ENCODE measurements at regions not wholly inside any gene's neighbourhood (a gene's known extent, or its start where the extent isn't known, plus 50 kb on each side); places are given as distances from the start of the nearest gene placed in this dataset.

GRCh38 chr20:24730750-24731149 is 218.3 kb upstream of the CST7 start:
- Histone ChIP-seq H4K91ac (ENCODE audit: insufficient read depth, low read depth, low read length) (no peak overlapping the region), H4K20me1 (ENCODE audit: insufficient read depth, low read length) (no peaks in the 10 kb centered on the region), H3K14ac (replicated peaks; ENCODE audit: low read depth, low read length) (no peak overlapping the region), H3K56ac (ENCODE audit: extremely low read depth, insufficient read depth, low read length) (no peak overlapping the region), H3K23ac (ENCODE audit: low read depth, low read length) (no peak overlapping the region), H3K9ac (ENCODE audit: low read depth, low read length) (no peak overlapping the region), H2AK9ac (replicated peaks; ENCODE audit: low read depth, low read length, poor library complexity) (no peak overlapping the region), H4K5ac (ENCODE audit: low read depth, low read length) (no peak overlapping the region), H2BK20ac (ENCODE audit: low read depth, low read length) (no peak overlapping the region), H3K27ac (ENCODE audit: insufficient read depth, low read length) (no peak overlapping the region), H3K4me1 (ENCODE audit: control insufficient read depth, insufficient read depth, low read length) (peaks cover 2% of the 10 kb centered on the region; the same call in 1 of the 2 replicates), H3K9me3 (ENCODE audit: control insufficient read depth, insufficient read depth, low read length) (no peaks in the 10 kb centered on the region; the same call in 1 of the 2 replicates), H2BK15ac (ENCODE audit: low read depth, low read length) (no peak overlapping the region), H3K36me3 (ENCODE audit: control insufficient read depth, insufficient read depth, low read length) (no peaks in the 10 kb centered on the region), H3K4me3 (ENCODE audit: insufficient read depth, low read depth, low read length) (no peak overlapping the region), H2AK5ac (ENCODE audit: low read depth, low read length) (no peak overlapping the region), H3K27me3 (ENCODE audit: control insufficient read depth, insufficient read depth, low read length) (peaks cover 11% of the 10 kb centered on the region; the same call in 1 of the 2 replicates), H3K4ac (ENCODE audit: low read depth, low read length) (no peak overlapping the region), H3K9me1 (ENCODE audit: insufficient read depth, low read length) (no peaks in the 10 kb centered on the region), H2AFZ (replicated peaks; ENCODE audit: low read length, poor library complexity) (no peak overlapping the region), H3K79me1 (ENCODE audit: low read depth in 1 of 2, low read length in 2 of 2) (no peaks in the 10 kb centered on the region), H3K18ac (ENCODE audit: low read depth, low read length) (no peak overlapping the region), H2BK120ac (ENCODE audit: low read depth, low read length) (no peak overlapping the region), H3K4me2 (ENCODE audit: low read depth, low read length) (no peak overlapping the region), H4K8ac (ENCODE audit: low read depth in 2 of 2, low read length in 2 of 2) (no peak overlapping the region), H2BK5ac (ENCODE audit: low read depth, low read length, poor library complexity, severe bottlenecking) (no peak overlapping the region)
- WGBS, 2 experiments (ENCODE audit: extremely low coverage in 2 of 2, insufficient read length in 1 of 2), result no CpG with 5 or more reads among the region's 10 CpGs
- no TSS peak for BruUV-seq (replicated peaks)
- in situ Hi-C loops (cut with MboI; ENCODE audit: low sequenced_read_pairs), result no loop called here
- DNase-seq (no peak), ATAC-seq (ENCODE audit: low read depth) (no peak)
- intact Hi-C loops (cut with micrococcal nuclease), result no loop called here
- no peak for TF ChIP-seq POLR2A (IDR thresholded peaks at IDR 0.05; ENCODE audit: low read depth, low read length)
- TF ChIP-seq, protein P1, sequence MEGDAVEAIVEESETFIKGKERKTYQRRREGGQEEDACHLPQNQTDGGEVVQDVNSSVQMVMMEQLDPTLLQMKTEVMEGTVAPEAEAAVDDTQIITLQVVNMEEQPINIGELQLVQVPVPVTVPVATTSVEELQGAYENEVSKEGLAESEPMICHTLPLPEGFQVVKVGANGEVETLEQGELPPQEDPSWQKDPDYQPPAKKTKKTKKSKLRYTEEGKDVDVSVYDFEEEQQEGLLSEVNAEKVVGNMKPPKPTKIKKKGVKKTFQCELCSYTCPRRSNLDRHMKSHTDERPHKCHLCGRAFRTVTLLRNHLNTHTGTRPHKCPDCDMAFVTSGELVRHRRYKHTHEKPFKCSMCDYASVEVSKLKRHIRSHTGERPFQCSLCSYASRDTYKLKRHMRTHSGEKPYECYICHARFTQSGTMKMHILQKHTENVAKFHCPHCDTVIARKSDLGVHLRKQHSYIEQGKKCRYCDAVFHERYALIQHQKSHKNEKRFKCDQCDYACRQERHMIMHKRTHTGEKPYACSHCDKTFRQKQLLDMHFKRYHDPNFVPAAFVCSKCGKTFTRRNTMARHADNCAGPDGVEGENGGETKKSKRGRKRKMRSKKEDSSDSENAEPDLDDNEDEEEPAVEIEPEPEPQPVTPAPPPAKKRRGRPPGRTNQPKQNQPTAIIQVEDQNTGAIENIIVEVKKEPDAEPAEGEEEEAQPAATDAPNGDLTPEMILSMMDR (conservative IDR thresholded peaks at IDR 0.05; ENCODE audit: low read depth, low read length), result no peak
- no peak for TF ChIP-seq SMC3 (IDR thresholded peaks at IDR 0.05; ENCODE audit: low read depth, low read length)
- TF ChIP-seq BHLHE40 (IDR thresholded peaks at IDR 0.05; ENCODE audit: low read depth, low read length), result no peak
- TF ChIP-seq CEBPB (IDR thresholded peaks at IDR 0.05; ENCODE audit: low read depth, low read length), result no peak
- TF ChIP-seq MAZ (IDR thresholded peaks at IDR 0.05; ENCODE audit: borderline replicate concordance, low read depth, low read length), result no peak
- no peak for TF ChIP-seq MAFK (IDR thresholded peaks at IDR 0.05; ENCODE audit: low read depth, low read length)
- no peak for TF ChIP-seq RAD21 (IDR thresholded peaks at IDR 0.05; ENCODE audit: low read length)
- no peak for TF ChIP-seq RCOR1 (IDR thresholded peaks at IDR 0.05; ENCODE audit: insufficient replicate concordance, low read length)
- TF ChIP-seq MXI1 (IDR thresholded peaks at IDR 0.05; ENCODE audit: borderline replicate concordance, low read depth, low read length), result no peak
- POLR2A ChIA-PET (ENCODE audit: unreplicated experiment), result no interaction called here
- CTCF ChIA-PET, result no interaction called here
- dilution Hi-C loops (cut with HindIII; ENCODE audit: low sequenced_read_pairs, unreplicated experiment), result no loop called here
